NB4 (cell line): ENCODE measurements at regions not wholly inside any gene's neighbourhood (a gene's known extent, or its start where the extent isn't known, plus 50 kb on each side); places are given as distances from the start of the nearest gene placed in this dataset.
"Not testable (repeated sequence)": the region's sequence is repeated elsewhere in the genome, so short reads cannot be mapped to it uniquely, and the experiment has no call there.

Experiments
- CTCF ChIP-seq: IDR thresholded peaks from one replicate; pipeline ENCODE4 v1.5.1; 2012; ENCODE audit warnings: low read depth, low read length
- MAX ChIP-seq: IDR thresholded peaks from 2 replicates; pipeline ENCODE4 v1.6.1; 2011; ENCODE audit warnings: low read depth, low read length
- POLR2A ChIP-seq: IDR thresholded peaks from 2 replicates; pipeline ENCODE4 v1.6.1; 2011; ENCODE audit warnings: mild to moderate bottlenecking; ENCODE audit not compliant: insufficient read length; ENCODE audit errors: extremely low read depth

GRCh38 chr3:124348555-124348954, 356.6 kb upstream of the ROPN1 start:
- TF ChIP-seq POLR2A, CTCF, MAX: not testable (repeated sequence)
